HepG2 (cell line): ENCODE measurements at regions not wholly inside any gene's neighbourhood (a gene's known extent, or its start where the extent isn't known, plus 50 kb on each side); places are given as distances from the start of the nearest gene placed in this dataset.

Source experiments
- ATAC-seq: fragments of 200-7000 bp; cut with Tn5 transposase; 3 replicates; pipeline ENCODE4 v1.9.1; 2020; ENCODE audit warnings: mild to moderate bottlenecking, moderate library complexity
- BruUV-seq: library from RNA; stranded (reverse); fragments of 400-500 nt; replicated peaks from 2 replicates; lab custom pipeline; 2021; lab: Mats Ljungman, UMichigan
- CTCF ChIA-PET: fragments of 300-600 bp; formaldehyde crosslinking; extraction: SDS; loops from one replicate; lab custom pipeline; 2021; ENCODE audit warnings: low total read pairs, inconsistent platforms, low intra/inter-chr PET ratio; lab: Yijun Ruan, JAX
- POLR2A ChIA-PET: fragments of 350-600 bp; sonication (Branson Sonifier 250); formaldehyde crosslinking; loops from one replicate; lab custom pipeline; 2020; ENCODE audit warnings: antibody characterized with exemption, inconsistent platforms; lab: Yijun Ruan, JAX
- DNase-seq: peaks from one replicate; pipeline ENCODE4 v3.0.0-alpha.2; 2015; ENCODE audit warnings: low spot score
- FAIRE-seq: peaks from 3 replicates; lab custom pipeline; 2011; peaks lifted over from hg19 to GRCh38; lab: Jason Lieb, UNC
- H2AFZ ChIP-seq: one replicate; pipeline ENCODE4 v1.6.1; 2011; ENCODE audit warnings: low read length, inconsistent platforms
- H3K27ac ChIP-seq: fragments of 300-600 bp; 3 replicates; pipeline ENCODE4 v1.8.0; 2011; ENCODE audit warnings: mixed run types, mild to moderate bottlenecking, mixed read lengths, low read length, inconsistent platforms; ENCODE audit not compliant: insufficient read depth; ENCODE audit errors: extremely low read length
- H3K27me3 ChIP-seq, 2 experiments: fragments of 200-600 bp in 1 of 2; 2 replicates in 1 of 2; 3 replicates in 1 of 2; pipeline versions ENCODE4 v1.6.0 to v1.8.0; 2011; ENCODE audit warnings: low read length in 2 of 2, mild to moderate bottlenecking in 2 of 2, moderate library complexity in 2 of 2, inconsistent platforms in 1 of 2; ENCODE audit not compliant: insufficient read depth in 2 of 2, control insufficient read depth in 1 of 2
- H3K36me3 ChIP-seq, 2 experiments: fragments of 200-600 bp in 1 of 2; replicated peaks in 1 of 2; 2 replicates in 1 of 2; 3 replicates in 1 of 2; pipeline versions ENCODE4 v1.5.1 to v1.8.0; 2011; ENCODE audit warnings: low read length in 2 of 2, inconsistent platforms in 1 of 2; ENCODE audit not compliant: insufficient read depth in 2 of 2, control insufficient read depth in 1 of 2
- H3K4me1 ChIP-seq: 2 replicates; pipeline ENCODE4 v1.5.1; 2012; ENCODE audit warnings: low read length, inconsistent platforms; ENCODE audit not compliant: insufficient read depth
- H3K4me2 ChIP-seq: 2 replicates; pipeline ENCODE4 v1.6.0; 2011; ENCODE audit warnings: low read depth, low read length, inconsistent platforms
- H3K4me3 ChIP-seq, 3 experiments: fragments of 200-600 bp in 1 of 3; sonication (generic), shearing (Covaris generic) in 1 of 3; replicated peaks in 1 of 3; 2 replicates each; pipeline ENCODE4 v1.5.1; 2011 to 2016; ENCODE audit warnings: low read length in 3 of 3, inconsistent platforms in 2 of 3, low read depth in 2 of 3, mild to moderate bottlenecking in 2 of 3, control low read depth in 1 of 3, mixed read lengths in 1 of 3; ENCODE audit not compliant: insufficient read depth in 1 of 3
- H3K79me2 ChIP-seq: one replicate; pipeline ENCODE4 v1.6.1; 2011; ENCODE audit warnings: low read length, inconsistent platforms; ENCODE audit not compliant: insufficient read depth
- H3K9ac ChIP-seq: 2 replicates; pipeline ENCODE4 v1.6.0; 2011; ENCODE audit warnings: mild to moderate bottlenecking, low read depth, low read length, inconsistent platforms; ENCODE audit not compliant: insufficient read depth
- H3K9me3 ChIP-seq: 2 replicates; pipeline ENCODE4 v1.5.1; 2012; ENCODE audit warnings: mild to moderate bottlenecking, low read length
- H4K20me1 ChIP-seq: 2 replicates; pipeline ENCODE4 v1.6.0; 2011; ENCODE audit warnings: inconsistent platforms, mild to moderate bottlenecking, low read length, moderate library complexity; ENCODE audit not compliant: insufficient read depth
- ATF7 ChIP-seq, 2 experiments: fragments of 450-650 bp in 1 of 2; sonication (generic) in 1 of 2; formaldehyde crosslinking in 1 of 2; IDR thresholded peaks; 2 replicates each; pipeline versions ENCODE4 v1.4.0 to v1.6.1; 2016 to 2020; ENCODE audit warnings: antibody characterized with exemption in 1 of 2, mild to moderate bottlenecking in 1 of 2, missing genetic modification reagents in 1 of 2
- FOSL1 ChIP-seq: sonication (generic); formaldehyde crosslinking; IDR thresholded peaks from 2 replicates; pipeline ENCODE4 v1.9.0; 2021; ENCODE audit warnings: missing genetic modification reagents, borderline replicate concordance
- HNF4A ChIP-seq: sonication (generic); formaldehyde crosslinking; IDR thresholded peaks from 2 replicates; pipeline ENCODE4 v1.4.0; 2020; ENCODE audit warnings: missing genetic modification reagents
- NR3C1 ChIP-seq: sonication (generic); formaldehyde crosslinking; IDR thresholded peaks from 2 replicates; pipeline ENCODE4 v1.4.0; 2020; ENCODE audit warnings: missing genetic modification reagents
- SALL2 ChIP-seq: sonication (generic); formaldehyde crosslinking; IDR thresholded peaks from 2 replicates; pipeline ENCODE4 v1.8.1; 2023; ENCODE audit warnings: mild to moderate bottlenecking, missing genetic modification reagents, inconsistent platforms
- SIX1 ChIP-seq: sonication (generic); formaldehyde crosslinking; IDR thresholded peaks from 2 replicates; pipeline ENCODE4 v1.4.0; 2020; ENCODE audit warnings: missing genetic modification reagents, borderline replicate concordance
- TAF1 ChIP-seq: sonication (generic); formaldehyde crosslinking; IDR thresholded peaks from 2 replicates; pipeline ENCODE4 v1.4.0; 2020; ENCODE audit warnings: missing genetic modification reagents
- TAF15 ChIP-seq: fragments of 200-400 bp; formaldehyde crosslinking; IDR thresholded peaks from one replicate; pipeline ENCODE4 v1.6.1; 2018; ENCODE audit warnings: mild to moderate bottlenecking, low read depth, low read length; ENCODE audit not compliant: poor library complexity, severe bottlenecking
- TCF12 ChIP-seq, 2 experiments: fragments of 450-650 bp in 1 of 2; sonication (generic) in 1 of 2; formaldehyde crosslinking in 1 of 2; IDR thresholded peaks; 2 replicates each; pipeline versions ENCODE4 v1.6.1 to v1.8.0; 2017 to 2022; ENCODE audit warnings: antibody characterized with exemption in 1 of 2, mild to moderate bottlenecking in 1 of 2, missing genetic modification reagents in 1 of 2, moderate library complexity in 1 of 2
- TCF7 ChIP-seq: sonication (generic); IDR thresholded peaks from 2 replicates; pipeline ENCODE4 v1.6.1; 2016; ENCODE audit warnings: antibody characterized with exemption, low read depth
- ZNF282 ChIP-seq: fragments of 450-650 bp; IDR thresholded peaks from 2 replicates; pipeline ENCODE4 v1.6.1; 2018; ENCODE audit not compliant: partially characterized antibody
- ZNF33B ChIP-seq: sonication (generic); formaldehyde crosslinking; IDR thresholded peaks from 2 replicates; pipeline ENCODE4 v1.5.1; 2020; ENCODE audit warnings: mild to moderate bottlenecking, missing genetic modification reagents
- ZNF362 ChIP-seq: sonication (generic); formaldehyde crosslinking; IDR thresholded peaks from 2 replicates; pipeline ENCODE4 v1.4.0; 2020; ENCODE audit warnings: missing genetic modification reagents, mild to moderate bottlenecking, borderline replicate concordance
- WGBS: methylation state at CpG from one replicate; pipeline ENCODE4 v1.1.6; 2017; ENCODE audit warnings: low lambda C conversion rate; 5-methylcytosine and 5-hydroxymethylcytosine counted together
- in situ Hi-C: cut with HindIII; loops from 2 replicates; pipeline ENCODE4 v1.10.0; 2017; ENCODE audit warnings: low pct_unique_long_range_greater_than_20kb; ENCODE audit not compliant: extremely low pct_ligation_motif_present
- intact Hi-C: fragments of 100-400 bp; cut with micrococcal nuclease; formaldehyde crosslinking; loops from one replicate; pipeline ENCODE4 v1.10.0; 2022; ENCODE audit not compliant: unreplicated experiment
- TF ChIP-seq, protein P1 (sequence below): IDR thresholded peaks from 2 replicates; pipeline ENCODE4 v1.6.1; 2016; ENCODE audit warnings: missing compliant biosample characterization, missing genetic modification reagents, borderline replicate concordance

- BruUV-seq, result no TSS peak
- H3K4me3 ChIP-seq, result no peak overlapping the region
- FAIRE-seq (no peak), ATAC-seq (no peak), DNase-seq (no peak)
- TF ChIP-seq SIX1 (CRISPR knock-in tag) (no peak), HNF4A (CRISPR knock-in tag) (no peak), TCF12 (IDR thresholded peaks at IDR 0.05) (no peak), TCF12 (CRISPR knock-in tag; IDR thresholded peaks at IDR 0.05) (no peak), NR3C1 (no peak)
- H3K79me2 ChIP-seq, result no peaks in the 10 kb centered on the region
- in situ Hi-C loops, result no loop called here
- no peaks in the 10 kb centered on the region for H4K20me1 ChIP-seq
- WGBS, result 0% methylated on average over 3 of the region's 3 CpGs
- intact Hi-C loops, result no loop called here
- no peaks in the 10 kb centered on the region for H3K9me3 ChIP-seq
- H3K27ac ChIP-seq, result no peak overlapping the region
- no peaks in the 10 kb centered on the region for H3K36me3 ChIP-seq
- ChIA-PET POLR2A (no interaction called here), CTCF (no interaction called here)
- no peaks in the 10 kb centered on the region for H3K27me3 ChIP-seq
- no peaks in the 10 kb centered on the region for H3K4me1 ChIP-seq
- H2AFZ ChIP-seq, result no peak overlapping the region
- H3K9ac ChIP-seq, result no peak overlapping the region
- no peak overlapping the region for H3K4me2 ChIP-seq
Observed at GRCh38 chr3:69563151-69563550, 176.1 kb upstream of the MITF start.

- no peak for DNase-seq
- CTCF ChIA-PET, result no interaction called here
- H3K79me2 ChIP-seq, result no peaks in the 10 kb centered on the region
- no peak overlapping the region for H3K4me3 ChIP-seq
- H3K36me3 ChIP-seq, result no peaks in the 10 kb centered on the region
- TF ChIP-seq TAF15, result no peak
- no peak for TF ChIP-seq TAF1 (CRISPR knock-in tag)
- TF ChIP-seq, protein P1, sequence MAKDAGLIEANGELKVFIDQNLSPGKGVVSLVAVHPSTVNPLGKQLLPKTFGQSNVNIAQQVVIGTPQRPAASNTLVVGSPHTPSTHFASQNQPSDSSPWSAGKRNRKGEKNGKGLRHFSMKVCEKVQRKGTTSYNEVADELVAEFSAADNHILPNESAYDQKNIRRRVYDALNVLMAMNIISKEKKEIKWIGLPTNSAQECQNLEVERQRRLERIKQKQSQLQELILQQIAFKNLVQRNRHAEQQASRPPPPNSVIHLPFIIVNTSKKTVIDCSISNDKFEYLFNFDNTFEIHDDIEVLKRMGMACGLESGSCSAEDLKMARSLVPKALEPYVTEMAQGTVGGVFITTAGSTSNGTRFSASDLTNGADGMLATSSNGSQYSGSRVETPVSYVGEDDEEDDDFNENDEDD, result no peak
- no peak for TF ChIP-seq SALL2
- no peak for TF ChIP-seq FOSL1
- no peak for TF ChIP-seq ZNF33B (CRISPR knock-in tag)
- TF ChIP-seq ZNF362 (CRISPR knock-in tag), result no peak
- no peak for TF ChIP-seq ATF7 (IDR thresholded peaks at IDR 0.05)
- TF ChIP-seq ATF7 (CRISPR knock-in tag; IDR thresholded peaks at IDR 0.05), result no peak
- TF ChIP-seq ZNF282, result no peak
- no peak for TF ChIP-seq TCF7
- TF ChIP-seq, all 625 proteins: peak for 0
- no TSS peak for BruUV-seq
- H2AFZ ChIP-seq, result no peak overlapping the region
- no peaks in the 10 kb centered on the region for H3K27me3 ChIP-seq
- H3K4me2 ChIP-seq, result no peak overlapping the region
- POLR2A ChIA-PET, result no interaction called here
- ATAC-seq, result no peak
- H3K27ac ChIP-seq, result no peak overlapping the region
- intact Hi-C loops, result no loop called here
- H4K20me1 ChIP-seq, result no peaks in the 10 kb centered on the region
- FAIRE-seq, result no peak
- no peaks in the 10 kb centered on the region for H3K9me3 ChIP-seq
- in situ Hi-C loops, result no loop called here
- H3K4me1 ChIP-seq, result no peaks in the 10 kb centered on the region
- 0% methylated on average over 4 of the region's 4 CpGs for WGBS
- H3K9ac ChIP-seq, result no peak overlapping the region
Observed at GRCh38 chr3:69562020-69562419, 176.1 kb upstream of the FRMD4B start.
